MCF 10A (cell line): ENCODE measurements at regions not wholly inside any gene's neighbourhood (a gene's known extent, or its start where the extent isn't known, plus 50 kb on each side); places are given as distances from the start of the nearest gene placed in this dataset.

ENCODE experiments used
- BruUV-seq: library from RNA; stranded (reverse); fragments of 400-500 nt; replicated peaks from 2 replicates; lab custom pipeline; 2021; lab: Mats Ljungman, UMichigan
- CTCF ChIA-PET: fragments of 300-600 bp; sonication (Branson Sonifier 250); formaldehyde crosslinking; extraction: SDS; loops from one replicate; lab custom pipeline; 2021; ENCODE audit warnings: antibody characterized with exemption, inconsistent platforms; lab: Yijun Ruan, JAX
- POLR2A ChIA-PET: fragments of 300-600, 350-650 bp; sonication (Branson Sonifier 250); formaldehyde crosslinking; extraction: SDS; loops from one replicate; lab custom pipeline; 2020; ENCODE audit warnings: antibody characterized with exemption, inconsistent platforms; lab: Yijun Ruan, JAX
- DNase-seq: peaks from one replicate; pipeline ENCODE4 v3.0.0-alpha.2; 2018; ENCODE audit not compliant: unreplicated experiment
- H3K27ac Mint-ChIP-seq: one replicate; pipeline ENCODE4 v1.8.0; 2022; ENCODE audit warnings: mild to moderate bottlenecking, low read depth, mixed read lengths; ENCODE audit not compliant: unreplicated experiment
- H3K27me3 Mint-ChIP-seq: one replicate; pipeline ENCODE4 v1.8.0; 2022; ENCODE audit warnings: mixed read lengths; ENCODE audit not compliant: insufficient read depth, unreplicated experiment
- H3K36me3 Mint-ChIP-seq: one replicate; pipeline ENCODE4 v1.8.0; 2022; ENCODE audit warnings: mild to moderate bottlenecking, moderate library complexity, mixed read lengths; ENCODE audit not compliant: insufficient read depth, unreplicated experiment
- H3K4me1 Mint-ChIP-seq: one replicate; pipeline ENCODE4 v1.8.0; 2022; ENCODE audit warnings: mixed read lengths; ENCODE audit not compliant: insufficient read depth, unreplicated experiment
- H3K4me3 Mint-ChIP-seq: one replicate; pipeline ENCODE4 v1.8.0; 2022; ENCODE audit warnings: mild to moderate bottlenecking, moderate library complexity, mixed read lengths; ENCODE audit not compliant: unreplicated experiment
- H3K9me3 Mint-ChIP-seq: one replicate; pipeline ENCODE4 v1.8.0; 2022; ENCODE audit warnings: mixed read lengths; ENCODE audit not compliant: unreplicated experiment
- CTCF ChIP-seq: fragments of 200-600 bp; IDR thresholded peaks from one replicate; pipeline ENCODE4 v1.8.0; 2022; ENCODE audit warnings: antibody characterized with exemption, mild to moderate bottlenecking; ENCODE audit not compliant: unreplicated experiment
- intact Hi-C: fragments of 100-400 bp; cut with micrococcal nuclease; formaldehyde crosslinking; loops from 2 replicates; pipeline ENCODE4 v1.14.1; 2022

- Mint-ChIP-seq H3K4me3 (no peak overlapping the region), H3K9me3 (no peaks in the 10 kb centered on the region), H3K27me3 (no peaks in the 10 kb centered on the region), H3K27ac (no peak overlapping the region), H3K4me1 (no peaks in the 10 kb centered on the region), H3K36me3 (no peaks in the 10 kb centered on the region)
- intact Hi-C loops = no loop called here
- CTCF ChIA-PET = interaction anchor here (0.5 kb wide), 1 partner anchor 154 kb away, joined by 3 read pairs; no protein-coding TSS in a partner anchor
- no peak for DNase-seq
- no TSS peak for BruUV-seq
- POLR2A ChIA-PET = no interaction called here
- TF ChIP-seq CTCF = no peak
Measured at GRCh38 chr13:84528408-84529070, 646.3 kb upstream of the SLITRK1 start.

GRCh38 chr13:84525865-84526264, 643.6 kb upstream of the SLITRK1 start:
- intact Hi-C loops = no loop called here
- CTCF ChIA-PET = no interaction called here
- H3K4me1 Mint-ChIP-seq = no peaks in the 10 kb centered on the region
- H3K9me3 Mint-ChIP-seq = no peaks in the 10 kb centered on the region
- no peak overlapping the region for H3K4me3 Mint-ChIP-seq
- BruUV-seq = no TSS peak
- DNase-seq = no peak
- H3K36me3 Mint-ChIP-seq = no peaks in the 10 kb centered on the region
- POLR2A ChIA-PET = interaction anchor here (0.5 kb wide), 1 partner anchor 97 kb away, joined by 5 read pairs; no protein-coding TSS in a partner anchor
- no peak overlapping the region for H3K27ac Mint-ChIP-seq
- no peaks in the 10 kb centered on the region for H3K27me3 Mint-ChIP-seq
- TF ChIP-seq CTCF = no peak

GRCh38 chr13:84524586-84524985, 642.3 kb upstream of the SLITRK1 start:
- no peak overlapping the region for H3K27ac Mint-ChIP-seq
- no peak overlapping the region for H3K4me3 Mint-ChIP-seq

GRCh38 chr13:84500016-84500415, 617.7 kb upstream of the SLITRK1 start:
- intact Hi-C loops = no loop called here
- POLR2A ChIA-PET = no interaction called here
- Mint-ChIP-seq H3K36me3 (no peaks in the 10 kb centered on the region), H3K27ac (no peak overlapping the region), H3K27me3 (no peaks in the 10 kb centered on the region), H3K4me1 (no peaks in the 10 kb centered on the region), H3K9me3 (peaks cover 8% of the 10 kb centered on the region), H3K4me3 (no peak overlapping the region)
- DNase-seq = no peak
- no TSS peak for BruUV-seq
- TF ChIP-seq CTCF = no peak
- CTCF ChIA-PET = no interaction called here

More at GRCh38 chr13:84524586-84524985, 642.3 kb upstream of the SLITRK1 start:
- POLR2A ChIA-PET = interaction anchor here (0.6 kb wide), 1 partner anchor 375 kb away, joined by 3 read pairs; no protein-coding TSS in a partner anchor
- Mint-ChIP-seq H3K36me3 (no peaks in the 10 kb centered on the region), H3K27me3 (no peaks in the 10 kb centered on the region), H3K9me3 (no peaks in the 10 kb centered on the region), H3K4me1 (no peaks in the 10 kb centered on the region)
- CTCF ChIA-PET = no interaction called here
- DNase-seq = no peak
- intact Hi-C loops = no loop called here
- BruUV-seq = no TSS peak
- no peak for TF ChIP-seq CTCF
